Endothelial cell of umbilical vein (primary cell): ENCODE measurements at regions not wholly inside any gene's neighbourhood (a gene's known extent, or its start where the extent isn't known, plus 50 kb on each side); places are given as distances from the start of the nearest gene placed in this dataset.

Experiments used
- BruUV-seq: library from RNA; stranded (reverse); fragments of 400-500 nt; replicated peaks from 2 replicates; lab custom pipeline; 2021; lab: Mats Ljungman, UMichigan
- CTCF ChIA-PET: fragments of 300-600, 350-600 bp; sonication (Branson Sonifier 250); formaldehyde crosslinking; loops from one replicate; lab custom pipeline; 2021; ENCODE audit warnings: antibody characterized with exemption, inconsistent platforms; lab: Charles Lee
- POLR2A ChIA-PET: fragments of 300-600, 350-600 bp; sonication (Branson Sonifier 250); formaldehyde crosslinking; loops from one replicate; lab custom pipeline; 2021; ENCODE audit warnings: antibody characterized with exemption, inconsistent platforms; lab: Charles Lee
- DNase-seq: peaks from one replicate; pipeline ENCODE4 v3.0.0-alpha.2; 2011; ENCODE audit warnings: low read depth, low spot score
- FAIRE-seq: peaks from 2 replicates; lab custom pipeline; 2011; peaks lifted over from hg19 to GRCh38; lab: Jason Lieb, UNC
- H2AFZ ChIP-seq: 2 replicates; pipeline ENCODE4 v1.6.0; 2012; ENCODE audit warnings: low read depth, low read length, control low read depth, inconsistent platforms
- H3K27ac ChIP-seq: 2 replicates; pipeline ENCODE4 v1.5.1; 2011; ENCODE audit warnings: low read depth, mild to moderate bottlenecking, control low read depth, low read length, moderate library complexity; ENCODE audit not compliant: insufficient read depth
- H3K27me3 ChIP-seq, 2 experiments: 2 replicates each; pipeline versions ENCODE4 v1.6.0 to v1.6.1; 2011; ENCODE audit warnings: low read length in 2 of 2, mixed read lengths in 1 of 2; ENCODE audit not compliant: control insufficient read depth in 2 of 2, insufficient read depth in 2 of 2
- H3K36me3 ChIP-seq, 2 experiments: 2 replicates in 1 of 2; 3 replicates in 1 of 2; pipeline ENCODE4 v1.5.1; 2011; ENCODE audit warnings: low read length in 2 of 2, mild to moderate bottlenecking in 1 of 2, moderate library complexity in 1 of 2; ENCODE audit not compliant: control insufficient read depth in 2 of 2, insufficient read depth in 2 of 2; ENCODE audit errors: extremely low read depth in 1 of 2
- H3K4me1 ChIP-seq: 3 replicates; pipeline ENCODE4 v1.5.1; 2011; ENCODE audit warnings: mild to moderate bottlenecking, low read length; ENCODE audit not compliant: control insufficient read depth, insufficient read depth; ENCODE audit errors: extremely low read depth
- H3K4me2 ChIP-seq: 2 replicates; pipeline ENCODE4 v1.6.1; 2011; ENCODE audit warnings: low read length, control low read depth, mixed read lengths; ENCODE audit not compliant: insufficient read depth
- H3K4me3 ChIP-seq, 3 experiments: fragments of 200-600 bp in 1 of 3; sonication (generic), shearing (Covaris generic) in 1 of 3; replicated peaks in 1 of 3; 2 replicates each; pipeline ENCODE4 v1.5.1; 2011 to 2016; ENCODE audit warnings: control low read depth in 3 of 3, low read length in 3 of 3, mild to moderate bottlenecking in 2 of 3, inconsistent platforms in 1 of 3, low read depth in 1 of 3, moderate library complexity in 1 of 3; ENCODE audit not compliant: insufficient read depth in 1 of 3
- H3K79me2 ChIP-seq: 2 replicates; pipeline ENCODE4 v1.6.0; 2012; ENCODE audit warnings: low read length, inconsistent platforms; ENCODE audit not compliant: control insufficient read depth, insufficient read depth
- H3K9ac ChIP-seq: replicated peaks from 2 replicates; pipeline ENCODE3; 2011; ENCODE audit warnings: low read length, control low read depth; ENCODE audit not compliant: insufficient read depth; ENCODE audit errors: extremely low read depth
- H3K9me1 ChIP-seq: replicated peaks from 3 replicates; pipeline ENCODE4 v1.6.0; 2011; ENCODE audit warnings: mild to moderate bottlenecking, low read length; ENCODE audit not compliant: control insufficient read depth, insufficient read depth; ENCODE audit errors: extremely low read depth
- H3K9me3 ChIP-seq: replicated peaks from 2 replicates; pipeline ENCODE4 v1.5.1; 2012; ENCODE audit warnings: low read length, inconsistent platforms; ENCODE audit not compliant: control insufficient read depth, insufficient read depth
- H4K20me1 ChIP-seq: replicated peaks from 2 replicates; pipeline ENCODE3; 2011; ENCODE audit warnings: mild to moderate bottlenecking, low read length; ENCODE audit not compliant: control insufficient read depth, insufficient read depth; ENCODE audit errors: extremely low read depth
- EZH2 ChIP-seq: IDR thresholded peaks from 2 replicates; pipeline ENCODE4 v1.6.1; 2012; ENCODE audit warnings: borderline replicate concordance, low read depth, mild to moderate bottlenecking, moderate library complexity, low read length, inconsistent platforms; ENCODE audit not compliant: severe bottlenecking
- FOS ChIP-seq: IDR thresholded peaks from 2 replicates; pipeline ENCODE4 v1.6.1; 2011; ENCODE audit warnings: mild to moderate bottlenecking, low read length, moderate library complexity, borderline replicate concordance; ENCODE audit not compliant: insufficient read depth
- GATA2 ChIP-seq: IDR thresholded peaks from 2 replicates; pipeline ENCODE4 v1.7.0; 2011; ENCODE audit warnings: low read depth, mild to moderate bottlenecking, moderate library complexity, mixed read lengths, low read length; ENCODE audit not compliant: insufficient read length, insufficient read depth
- JUN ChIP-seq: IDR thresholded peaks from 2 replicates; pipeline ENCODE4 v1.6.1; 2011; ENCODE audit warnings: borderline replicate concordance, low read depth; ENCODE audit not compliant: insufficient read length, insufficient read depth
- MYC ChIP-seq: IDR thresholded peaks from one replicate; pipeline ENCODE4 v1.6.1; 2011; ENCODE audit warnings: mild to moderate bottlenecking, low read depth, low read length
- POLR2A ChIP-seq: IDR thresholded peaks from 2 replicates; pipeline ENCODE4 v1.6.1; 2012; ENCODE audit warnings: low read depth, mild to moderate bottlenecking, control low read depth, low read length
- POLR2AphosphoS5 ChIP-seq: IDR thresholded peaks from 2 replicates; pipeline ENCODE4 v1.6.1; 2012; ENCODE audit warnings: low read depth, mild to moderate bottlenecking, control low read depth, low read length, moderate library complexity; ENCODE audit not compliant: insufficient read depth
- dilution Hi-C: fragments of 300-500 bp; cut with MboI; formaldehyde crosslinking; loops from one replicate; pipeline ENCODE4 v1.15.0; 2019; ENCODE audit warnings: low sequenced_read_pairs; ENCODE audit not compliant: extremely low pct_ligation_motif_present
- intact Hi-C: fragments of 100-400 bp; cut with micrococcal nuclease; formaldehyde crosslinking; loops from one replicate; pipeline ENCODE4 v1.10.0; 2022
- TF ChIP-seq, protein P1 (sequence below): IDR thresholded peaks from 2 replicates; pipeline ENCODE4 v1.6.1; 2011; ENCODE audit not compliant: insufficient read depth, insufficient read length
- TF ChIP-seq, protein P2 (sequence below), 2 donors: IDR thresholded peaks; 1 replicate in 1 of 2; 2 replicates in 1 of 2; pipeline ENCODE4 v1.5.1; 2011; ENCODE audit warnings: low read length in 2 of 2, mild to moderate bottlenecking in 2 of 2, moderate library complexity in 2 of 2, control low read depth in 1 of 2, inconsistent platforms in 1 of 2, low read depth in 1 of 2; ENCODE audit not compliant: insufficient read depth in 1 of 2; ENCODE audit errors: extremely low read depth in 1 of 2

DNA sequence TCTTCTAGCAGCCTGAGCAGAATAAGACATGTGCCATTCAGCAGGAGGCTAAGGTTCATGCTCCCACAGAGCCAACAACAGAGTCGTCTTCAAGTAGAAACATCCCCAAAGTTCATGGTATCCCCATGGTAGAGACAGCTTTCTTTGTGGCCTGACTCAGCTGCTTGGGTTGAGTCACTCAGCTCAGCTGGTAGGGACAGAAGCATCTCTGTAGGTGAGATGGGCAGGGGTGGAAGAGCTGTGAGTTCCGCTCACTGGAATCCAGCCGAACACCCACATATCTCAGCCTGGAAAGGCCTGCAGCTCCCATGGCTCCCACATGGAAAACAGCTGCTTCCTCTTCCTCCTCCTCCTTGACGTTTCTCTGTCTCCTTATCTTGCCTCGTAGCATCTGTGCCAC, 792.7 kb downstream of the RNF144A start:
- H3K9ac ChIP-seq, result no peak overlapping the region
- no peak overlapping the region for H3K4me3 ChIP-seq
- FAIRE-seq (no peak), DNase-seq (no peak)
- H3K27me3 ChIP-seq, result no peaks in the 10 kb centered on the region
- H3K9me3 ChIP-seq, result peaks cover 7% of the 10 kb centered on the region
- ChIA-PET POLR2A (no interaction called here), CTCF (no interaction called here)
- H3K79me2 ChIP-seq, result no peaks in the 10 kb centered on the region
- H3K4me1 ChIP-seq, result no peaks in the 10 kb centered on the region
- no peak overlapping the region for H3K27ac ChIP-seq
- no peak overlapping the region for H2AFZ ChIP-seq
- no peaks in the 10 kb centered on the region for H4K20me1 ChIP-seq
- H3K9me1 ChIP-seq, result no peaks in the 10 kb centered on the region
- dilution Hi-C loops (no loop called here), intact Hi-C loops (no loop called here)
- H3K4me2 ChIP-seq, result no peak overlapping the region
- no TSS peak for BruUV-seq
- TF ChIP-seq POLR2A, result no peak
- no peak for TF ChIP-seq FOS
- TF ChIP-seq JUN, result no peak
- no peak for TF ChIP-seq GATA2
- TF ChIP-seq EZH2, result no peak
- TF ChIP-seq POLR2AphosphoS5, result no peak
- TF ChIP-seq, protein P1, sequence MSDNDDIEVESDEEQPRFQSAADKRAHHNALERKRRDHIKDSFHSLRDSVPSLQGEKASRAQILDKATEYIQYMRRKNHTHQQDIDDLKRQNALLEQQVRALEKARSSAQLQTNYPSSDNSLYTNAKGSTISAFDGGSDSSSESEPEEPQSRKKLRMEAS, result no peak
- no peak for TF ChIP-seq MYC
- TF ChIP-seq, protein P2, sequence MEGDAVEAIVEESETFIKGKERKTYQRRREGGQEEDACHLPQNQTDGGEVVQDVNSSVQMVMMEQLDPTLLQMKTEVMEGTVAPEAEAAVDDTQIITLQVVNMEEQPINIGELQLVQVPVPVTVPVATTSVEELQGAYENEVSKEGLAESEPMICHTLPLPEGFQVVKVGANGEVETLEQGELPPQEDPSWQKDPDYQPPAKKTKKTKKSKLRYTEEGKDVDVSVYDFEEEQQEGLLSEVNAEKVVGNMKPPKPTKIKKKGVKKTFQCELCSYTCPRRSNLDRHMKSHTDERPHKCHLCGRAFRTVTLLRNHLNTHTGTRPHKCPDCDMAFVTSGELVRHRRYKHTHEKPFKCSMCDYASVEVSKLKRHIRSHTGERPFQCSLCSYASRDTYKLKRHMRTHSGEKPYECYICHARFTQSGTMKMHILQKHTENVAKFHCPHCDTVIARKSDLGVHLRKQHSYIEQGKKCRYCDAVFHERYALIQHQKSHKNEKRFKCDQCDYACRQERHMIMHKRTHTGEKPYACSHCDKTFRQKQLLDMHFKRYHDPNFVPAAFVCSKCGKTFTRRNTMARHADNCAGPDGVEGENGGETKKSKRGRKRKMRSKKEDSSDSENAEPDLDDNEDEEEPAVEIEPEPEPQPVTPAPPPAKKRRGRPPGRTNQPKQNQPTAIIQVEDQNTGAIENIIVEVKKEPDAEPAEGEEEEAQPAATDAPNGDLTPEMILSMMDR (IDR thresholded peaks at IDR 0.05; ENCODE audit: extremely low read depth in 1 of 2, insufficient read depth in 1 of 2, low read depth in 1 of 2, low read length in 2 of 2), result no peak
- no peaks in the 10 kb centered on the region for H3K36me3 ChIP-seq
